KMS-11 (cell line): ENCODE measurements at regions not wholly inside any gene's neighbourhood (a gene's known extent, or its start where the extent isn't known, plus 50 kb on each side); places are given as distances from the start of the nearest gene placed in this dataset.

Source experiments
- H2AFZ ChIP-seq: fragments of 200-600 bp; sonication (generic); 2 replicates; pipeline ENCODE4 v1.6.1; 2016; ENCODE audit warnings: antibody characterized with exemption, mixed run types, low read depth
- H3K27ac ChIP-seq: fragments of 200-600 bp; sonication (generic); 2 replicates; pipeline ENCODE4 v1.6.1; 2016; ENCODE audit warnings: mild to moderate bottlenecking, mixed run types
- H3K27me3 ChIP-seq: fragments of 200-600 bp; sonication (generic); 2 replicates; pipeline ENCODE4 v1.6.1; 2017; ENCODE audit warnings: mild to moderate bottlenecking, low read depth, mixed run types, moderate library complexity; ENCODE audit not compliant: insufficient read depth
- H3K36me3 ChIP-seq: fragments of 200-600 bp; sonication (generic); 2 replicates; pipeline ENCODE4 v1.6.1; 2017; ENCODE audit warnings: mild to moderate bottlenecking, mixed run types; ENCODE audit not compliant: insufficient read depth
- H3K4me1 ChIP-seq: fragments of 200-600 bp; sonication (generic); 2 replicates; pipeline ENCODE4 v1.6.1; 2016; ENCODE audit warnings: mild to moderate bottlenecking, low read depth, mixed run types; ENCODE audit not compliant: poor library complexity, severe bottlenecking
- H3K4me2 ChIP-seq: fragments of 200-600 bp; sonication (generic); 2 replicates; pipeline ENCODE4 v1.7.0; 2016; ENCODE audit warnings: mild to moderate bottlenecking, mixed run types
- H3K4me3 ChIP-seq: fragments of 200-600 bp; sonication (generic); IDR thresholded peaks from 2 replicates; pipeline ENCODE4 v1.6.1; 2017; ENCODE audit warnings: low read depth, low read length, mixed read lengths; ENCODE audit not compliant: insufficient read depth
- H3K79me2 ChIP-seq: fragments of 200-600 bp; sonication (generic); 2 replicates; pipeline ENCODE4 v1.6.1; 2016; ENCODE audit warnings: low read depth, mixed run types; ENCODE audit not compliant: insufficient read depth
- H3K9ac ChIP-seq: fragments of 200-600 bp; sonication (generic); 2 replicates; pipeline ENCODE4 v1.6.1; 2016; ENCODE audit warnings: mild to moderate bottlenecking, mixed run types
- H4K20me1 ChIP-seq: fragments of 200-600 bp; sonication (generic); 2 replicates; pipeline ENCODE4 v1.6.1; 2016; ENCODE audit warnings: mild to moderate bottlenecking, mixed run types; ENCODE audit not compliant: insufficient read depth
- CTCF ChIP-seq: fragments of 200-600 bp; sonication (generic); conservative IDR thresholded peaks from 2 replicates; pipeline ENCODE4 v1.6.1; 2017; ENCODE audit warnings: low read depth, mild to moderate bottlenecking, antibody characterized with exemption, low read length, moderate library complexity, mixed read lengths

- no peak for TF ChIP-seq CTCF
These were observed 116.9 kb upstream of the ADARB2 start for GRCh38 chr10:1854271-1854670.

DNA sequence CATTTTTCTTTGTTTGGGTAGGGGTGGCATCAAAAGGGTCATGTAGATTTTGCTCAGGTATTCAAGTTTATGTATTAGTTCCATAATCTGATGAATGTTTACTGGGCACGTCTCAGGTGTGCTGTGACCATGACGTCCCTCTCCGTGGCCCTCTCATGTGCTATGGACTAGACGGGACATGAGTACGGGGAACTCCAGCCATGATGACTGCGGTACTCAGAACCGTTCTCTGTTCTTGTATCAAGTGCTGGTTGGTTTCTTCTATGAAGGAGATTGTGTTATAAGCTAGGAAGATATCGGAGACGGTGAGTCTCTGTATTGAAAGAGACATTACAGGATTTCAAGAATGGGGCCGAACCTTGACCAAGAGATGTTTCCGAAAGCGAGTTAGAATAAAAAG is 116.5 kb upstream of the ADARB2 start:
- no peak overlapping the region for H3K27ac ChIP-seq
- H3K4me3 ChIP-seq = no peak overlapping the region
- no peaks in the 10 kb centered on the region for H4K20me1 ChIP-seq

More at GRCh38 chr10:1854271-1854670, 116.9 kb upstream of the ADARB2 start:
- H3K4me2 ChIP-seq = no peak overlapping the region
- H3K4me3 ChIP-seq = no peak overlapping the region
- H3K79me2 ChIP-seq = no peaks in the 10 kb centered on the region
- H3K27ac ChIP-seq = no peak overlapping the region
- no peaks in the 10 kb centered on the region for H3K36me3 ChIP-seq
- H3K4me1 ChIP-seq = no peaks in the 10 kb centered on the region
- no peak overlapping the region for H3K9ac ChIP-seq
- H2AFZ ChIP-seq = no peak overlapping the region
- H3K27me3 ChIP-seq = no peaks in the 10 kb centered on the region
- H4K20me1 ChIP-seq = no peaks in the 10 kb centered on the region

DNA sequence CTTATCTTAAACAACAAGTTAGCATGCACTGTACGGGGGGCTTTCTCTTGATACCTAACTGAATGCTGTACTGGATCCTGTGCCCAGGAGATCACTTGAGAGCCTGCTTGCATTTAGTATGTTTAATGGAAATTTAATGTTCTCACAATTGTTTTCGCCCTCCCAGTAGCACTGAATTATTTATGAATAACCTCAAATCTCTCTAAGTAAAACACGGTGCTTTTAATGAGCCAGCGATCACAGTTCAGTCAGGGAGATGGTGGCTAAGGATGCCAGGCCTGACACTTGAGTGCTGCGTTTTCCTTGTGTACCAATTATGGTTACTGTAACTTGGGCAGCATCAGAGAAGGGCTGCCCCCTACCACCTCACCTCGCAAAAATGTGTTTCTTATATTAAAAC is 115.5 kb upstream of the ADARB2 start:
- Histone ChIP-seq H3K4me3 (no peak overlapping the region), H3K27me3 (no peaks in the 10 kb centered on the region), H3K36me3 (no peaks in the 10 kb centered on the region), H3K4me2 (no peak overlapping the region), H3K9ac (no peak overlapping the region), H3K27ac (no peak overlapping the region), H3K79me2 (no peaks in the 10 kb centered on the region), H4K20me1 (no peaks in the 10 kb centered on the region), H2AFZ (no peak overlapping the region), H3K4me1 (no peaks in the 10 kb centered on the region)
- no peak for TF ChIP-seq CTCF

More for the DNA sequence above, 116.5 kb upstream of the ADARB2 start:
- H3K79me2 ChIP-seq = no peaks in the 10 kb centered on the region
- no peak overlapping the region for H3K4me2 ChIP-seq
- no peaks in the 10 kb centered on the region for H3K4me1 ChIP-seq
- H3K27me3 ChIP-seq = no peaks in the 10 kb centered on the region
- no peak for TF ChIP-seq CTCF
- H3K9ac ChIP-seq = no peak overlapping the region
- H2AFZ ChIP-seq = no peak overlapping the region
- no peaks in the 10 kb centered on the region for H3K36me3 ChIP-seq

DNA sequence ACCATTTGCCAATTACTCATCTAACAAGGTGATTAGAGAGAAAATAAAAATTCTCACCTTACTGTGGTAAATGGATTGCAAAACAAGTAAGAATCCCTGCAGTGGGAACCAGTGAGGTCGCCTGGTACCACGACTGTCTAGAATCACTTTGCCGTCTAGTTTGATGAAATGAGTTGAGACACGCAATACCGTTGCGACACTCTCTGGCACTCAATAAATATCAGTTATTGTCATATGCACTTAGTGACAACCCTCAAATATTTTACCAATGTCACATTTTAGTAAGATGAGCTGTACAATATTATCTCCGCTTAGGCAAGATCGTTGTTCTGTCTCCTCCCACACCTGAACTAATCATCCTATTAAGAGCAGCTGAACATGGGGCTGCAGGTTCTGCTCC is 114.4 kb upstream of the ADARB2 start:
- Histone ChIP-seq H3K4me2 (no peak overlapping the region), H3K9ac (no peak overlapping the region), H4K20me1 (no peaks in the 10 kb centered on the region), H3K4me1 (no peaks in the 10 kb centered on the region), H3K4me3 (no peak overlapping the region), H3K27ac (no peak overlapping the region), H2AFZ (no peak overlapping the region), H3K27me3 (no peaks in the 10 kb centered on the region), H3K79me2 (no peaks in the 10 kb centered on the region), H3K36me3 (no peaks in the 10 kb centered on the region)
- TF ChIP-seq CTCF = no peak
